DND-41 (cell line): ENCODE measurements at regions not wholly inside any gene's neighbourhood (a gene's known extent, or its start where the extent isn't known, plus 50 kb on each side); places are given as distances from the start of the nearest gene placed in this dataset.
A peak's percentile ranks its signal among the peaks of the same experiment; 100 is the strongest.

ENCODE experiments used
- ATAC-seq: fragments of 200-7000 bp; cut with Tn5 transposase; 3 replicates; pipeline ENCODE4 v1.9.1; 2021; ENCODE audit warnings: low read depth; ENCODE audit not compliant: insufficient read depth
- DNase-seq: peaks from one replicate; pipeline ENCODE4 v3.0.0-alpha.2; 2020
- H2AFZ ChIP-seq: 2 replicates; pipeline ENCODE4 v1.6.0; 2012; ENCODE audit warnings: low read depth, low read length
- H3K27ac ChIP-seq: 2 replicates; pipeline ENCODE4 v1.5.1; 2012; ENCODE audit warnings: low read length, inconsistent platforms
- H3K27me3 ChIP-seq: fragments of 200-600 bp; sonication (generic); 2 replicates; pipeline ENCODE4 v1.6.0; 2012; ENCODE audit warnings: low read length, mild to moderate bottlenecking, inconsistent platforms; ENCODE audit not compliant: insufficient read depth, poor library complexity
- H3K36me3 ChIP-seq: 2 replicates; pipeline ENCODE4 v1.5.1; 2012; ENCODE audit warnings: low read length, inconsistent platforms; ENCODE audit not compliant: insufficient read depth
- H3K4me1 ChIP-seq: 2 replicates; pipeline ENCODE4 v1.5.1; 2012; ENCODE audit warnings: mild to moderate bottlenecking, low read length; ENCODE audit not compliant: insufficient read depth
- H3K4me2 ChIP-seq: 2 replicates; pipeline ENCODE4 v1.6.0; 2012; ENCODE audit warnings: mild to moderate bottlenecking, moderate library complexity, low read length, inconsistent platforms; ENCODE audit not compliant: insufficient read depth
- H3K4me3 ChIP-seq, 2 experiments: fragments of 200-600 bp in 1 of 2; shearing (Covaris generic) in 1 of 2; 2 replicates each; pipeline ENCODE4 v1.5.1; 2012 to 2016; ENCODE audit warnings: inconsistent platforms in 2 of 2, low read length in 2 of 2, mild to moderate bottlenecking in 2 of 2, low read depth in 1 of 2, moderate library complexity in 1 of 2
- H3K79me2 ChIP-seq: 2 replicates; pipeline ENCODE4 v1.6.0; 2012; ENCODE audit warnings: low read length, inconsistent platforms; ENCODE audit not compliant: insufficient read depth
- H3K9ac ChIP-seq: 2 replicates; pipeline ENCODE4 v1.6.0; 2012; ENCODE audit warnings: low read depth, mild to moderate bottlenecking, inconsistent platforms, low read length, moderate library complexity
- H3K9me3 ChIP-seq: 2 replicates; pipeline ENCODE4 v1.5.1; 2012; ENCODE audit warnings: low read length, moderate library complexity, mild to moderate bottlenecking, inconsistent platforms; ENCODE audit not compliant: insufficient read depth, severe bottlenecking
- H4K20me1 ChIP-seq: 2 replicates; pipeline ENCODE4 v1.6.0; 2012; ENCODE audit warnings: low read length; ENCODE audit not compliant: insufficient read depth
- CTCF ChIP-seq: IDR thresholded peaks from 2 replicates; pipeline ENCODE4 v1.5.1; 2012; ENCODE audit warnings: borderline replicate concordance, low read length, moderate library complexity, mild to moderate bottlenecking; ENCODE audit not compliant: poor library complexity, severe bottlenecking; ENCODE audit errors: extremely low read depth
- EZH2 ChIP-seq: IDR thresholded peaks from 3 replicates; pipeline ENCODE4 v1.6.1; 2012; ENCODE audit warnings: borderline replicate concordance, low read depth, mild to moderate bottlenecking, moderate library complexity, low read length, inconsistent platforms; ENCODE audit not compliant: severe bottlenecking

- H3K27ac ChIP-seq = no peak overlapping the region
- H3K9ac ChIP-seq = no peak overlapping the region
- no peaks in the 10 kb centered on the region for H3K4me1 ChIP-seq
- ATAC-seq (no peak), DNase-seq (no peak)
- H3K9me3 ChIP-seq = peaks cover 3% of the 10 kb centered on the region
- no peak for TF ChIP-seq CTCF
- no peak for TF ChIP-seq EZH2
- no peaks in the 10 kb centered on the region for H3K36me3 ChIP-seq
- no peaks in the 10 kb centered on the region for H3K79me2 ChIP-seq
- H3K4me2 ChIP-seq = no peak overlapping the region
- no peaks in the 10 kb centered on the region; the same call in 1 of the 2 replicates for H4K20me1 ChIP-seq
- H3K27me3 ChIP-seq = no peaks in the 10 kb centered on the region
- no peak overlapping the region for H2AFZ ChIP-seq
- no peak overlapping the region for H3K4me3 ChIP-seq
These were observed 384.4 kb downstream of the TCERG1L start for GRCh38 chr10:130927157-130927556.

GRCh38 chr10:130928306-130928705 is 383.2 kb downstream of the TCERG1L start:
- no peak overlapping the region for H2AFZ ChIP-seq
- no peak overlapping the region for H3K4me2 ChIP-seq
- no peaks in the 10 kb centered on the region for H3K27me3 ChIP-seq
- H3K27ac ChIP-seq = no peak overlapping the region
- peaks cover 3% of the 10 kb centered on the region for H3K9me3 ChIP-seq
- H4K20me1 ChIP-seq = no peaks in the 10 kb centered on the region; the same call in 1 of the 2 replicates
- H3K36me3 ChIP-seq = no peaks in the 10 kb centered on the region
- DNase-seq (no peak), ATAC-seq (no peak)
- no peaks in the 10 kb centered on the region for H3K4me1 ChIP-seq
- H3K9ac ChIP-seq = no peak overlapping the region
- no peak overlapping the region for H3K4me3 ChIP-seq
- H3K79me2 ChIP-seq = no peaks in the 10 kb centered on the region
- TF ChIP-seq CTCF = no peak
- TF ChIP-seq EZH2 = no peak

- no peak overlapping the region for H3K4me2 ChIP-seq
- TF ChIP-seq EZH2 (no peak), CTCF (no peak)
- peak; percentile 40; the same call in 1 of the 3 replicates for ATAC-seq
These were observed 381.8 kb downstream of the TCERG1L start for GRCh38 chr10:130929422-130930325.

More at GRCh38 chr10:130929422-130930325, 381.8 kb downstream of the TCERG1L start:
- H3K4me1 ChIP-seq = no peaks in the 10 kb centered on the region
- no peak overlapping the region for H3K27ac ChIP-seq
- no peak overlapping the region for H3K9ac ChIP-seq
- H3K9me3 ChIP-seq = peaks cover 3% of the 10 kb centered on the region
- no peaks in the 10 kb centered on the region for H3K36me3 ChIP-seq
- DNase-seq = no peak
- H3K27me3 ChIP-seq = no peaks in the 10 kb centered on the region
- H3K4me3 ChIP-seq = no peak overlapping the region
- H4K20me1 ChIP-seq = no peaks in the 10 kb centered on the region; the same call in 1 of the 2 replicates
- no peak overlapping the region for H2AFZ ChIP-seq
- no peaks in the 10 kb centered on the region for H3K79me2 ChIP-seq
